Colonic mucosa (tissue), 4 donors: ENCODE measurements at regions not wholly inside any gene's neighbourhood (a gene's known extent, or its start where the extent isn't known, plus 50 kb on each side); places are given as distances from the start of the nearest gene placed in this dataset.

Source experiments
- DNase-seq: peaks from one replicate; pipeline ENCODE4 v3.0.0-alpha.2; 2020
- H3K27ac ChIP-seq: fragments of 200-600 bp; one replicate; pipeline ENCODE4 v1.8.0; 2021
- H3K27me3 ChIP-seq: fragments of 200-600 bp; one replicate; pipeline ENCODE4 v1.8.0; 2021
- H3K36me3 ChIP-seq: fragments of 200-600 bp; one replicate; pipeline ENCODE4 v1.8.0; 2021
- H3K4me1 ChIP-seq: fragments of 200-600 bp; one replicate; pipeline ENCODE4 v1.8.0; 2021; ENCODE audit warnings: mild to moderate bottlenecking
- H3K4me3 ChIP-seq: fragments of 200-600 bp; one replicate; pipeline ENCODE4 v1.8.0; 2021
- H3K9ac ChIP-seq, 2 donors: one replicate each; pipeline ENCODE4 v1.7.0; 2013; ENCODE audit warnings: control low read depth in 2 of 2, low read depth in 2 of 2, low read length in 2 of 2
- H3K9me3 ChIP-seq: fragments of 200-600 bp; one replicate; pipeline ENCODE4 v1.8.0; 2021
- CTCF ChIP-seq: fragments of 200-600 bp; IDR thresholded peaks from one replicate; pipeline ENCODE4 v1.8.0; 2022; ENCODE audit warnings: antibody characterized with exemption, mild to moderate bottlenecking
- intact Hi-C: fragments of 100-400 bp; cut with DNase I; formaldehyde crosslinking; loops from one replicate; pipeline ENCODE4 v1.14.1; 2022
- donor health status: healthy.
- donor health status: DM: no; HTN: no; CAD: no.
- donor health status: DM: no; HTN: no; CAD: no.

- no peaks in the 10 kb centered on the region for H3K4me1 ChIP-seq
- DNase-seq: no peak
- TF ChIP-seq CTCF: no peak
- H3K36me3 ChIP-seq: no peaks in the 10 kb centered on the region
- no peaks in the 10 kb centered on the region for H3K9me3 ChIP-seq
- no peak overlapping the region for H3K4me3 ChIP-seq
- H3K27me3 ChIP-seq: no peaks in the 10 kb centered on the region
- H3K9ac ChIP-seq: no peak overlapping the region
- intact Hi-C loops: no loop called here
- H3K27ac ChIP-seq: no peak overlapping the region
These were observed 103.7 kb upstream of the SYT1 start for GRCh38 chr12:78760906-78761305.

GRCh38 chr12:78764913-78765312 lies 99.7 kb upstream of the SYT1 start:
- TF ChIP-seq CTCF: no peak
- H3K36me3 ChIP-seq: no peaks in the 10 kb centered on the region
- H3K27me3 ChIP-seq: no peaks in the 10 kb centered on the region
- no peaks in the 10 kb centered on the region for H3K4me1 ChIP-seq
- no peaks in the 10 kb centered on the region for H3K9me3 ChIP-seq
- intact Hi-C loops: no loop called here
- no peak overlapping the region for H3K9ac ChIP-seq
- no peak for DNase-seq
- H3K27ac ChIP-seq: no peak overlapping the region
- no peak overlapping the region for H3K4me3 ChIP-seq

GRCh38 chr12:78767264-78767981 lies 97.2 kb upstream of the SYT1 start:
- H3K9ac ChIP-seq: no peak overlapping the region
- no peaks in the 10 kb centered on the region for H3K36me3 ChIP-seq
- no peak for DNase-seq
- H3K9me3 ChIP-seq: no peaks in the 10 kb centered on the region
- no peaks in the 10 kb centered on the region for H3K27me3 ChIP-seq
- no peak overlapping the region for H3K27ac ChIP-seq
- intact Hi-C loops: no loop called here
- no peak overlapping the region for H3K4me3 ChIP-seq
- no peaks in the 10 kb centered on the region for H3K4me1 ChIP-seq
- no peak for TF ChIP-seq CTCF

GRCh38 chr12:78778339-78778738 lies 86.2 kb upstream of the SYT1 start:
- intact Hi-C loops: no loop called here
- Histone ChIP-seq H3K36me3 (no peaks in the 10 kb centered on the region), H3K27ac (no peak overlapping the region), H3K4me1 (no peaks in the 10 kb centered on the region), H3K4me3 (no peak overlapping the region), H3K9ac (no peak overlapping the region), H3K27me3 (no peaks in the 10 kb centered on the region), H3K9me3 (no peaks in the 10 kb centered on the region)
- no peak for TF ChIP-seq CTCF
- no peak for DNase-seq

GRCh38 chr12:78787576-78787975 lies 77.0 kb upstream of the SYT1 start:
- Histone ChIP-seq H3K9me3 (no peaks in the 10 kb centered on the region), H3K9ac (no peak overlapping the region), H3K27me3 (no peaks in the 10 kb centered on the region), H3K27ac (no peak overlapping the region), H3K36me3 (no peaks in the 10 kb centered on the region), H3K4me1 (no peaks in the 10 kb centered on the region), H3K4me3 (no peak overlapping the region)
- intact Hi-C loops: no loop called here
- no peak for TF ChIP-seq CTCF
- no peak for DNase-seq
